Body of pancreas (tissue), 4 donors: ENCODE measurements at regions not wholly inside any gene's neighbourhood (a gene's known extent, or its start where the extent isn't known, plus 50 kb on each side); places are given as distances from the start of the nearest gene placed in this dataset.

Experiments
- ATAC-seq: fragments of 150-250 bp; one replicate; pipeline ENCODE4 v1.9.1; 2016
- DNase-seq, 4 donors: peaks; one replicate each; pipeline ENCODE4 v3.0.0-alpha.2; 2019
- H3K27ac ChIP-seq, 4 donors: fragments of 200-600 bp; sonication (generic); 1 replicate in 3 of 4; 2 replicates in 1 of 4; pipeline versions ENCODE4 v1.5.1 to v1.6.1; 2016 to 2019; ENCODE audit warnings: mild to moderate bottlenecking in 1 of 4, mixed read lengths in 1 of 4, moderate library complexity in 1 of 4
- H3K27me3 ChIP-seq, 2 donors: fragments of 200-600 bp; sonication (generic); one replicate each; pipeline ENCODE4 v1.6.0; 2016; ENCODE audit warnings: mild to moderate bottlenecking in 1 of 2
- H3K36me3 ChIP-seq, 2 donors: fragments of 200-600 bp; sonication (generic); replicated peaks in 1 of 2; 2 replicates each; pipeline ENCODE4 v1.5.1; 2016; ENCODE audit warnings: low read depth in 2 of 2; ENCODE audit not compliant: insufficient read depth in 1 of 2
- H3K4me1 ChIP-seq: fragments of 200-600 bp; sonication (generic); one replicate; pipeline ENCODE4 v1.6.0; 2016
- H3K4me3 ChIP-seq, 2 donors: fragments of 200-600 bp; sonication (generic); 1 replicate in 1 of 2; 2 replicates in 1 of 2; pipeline ENCODE4 v1.5.1; 2016 to 2019
- H3K9me3 ChIP-seq, 3 donors: fragments of 200-600 bp; sonication (generic); 1 replicate in 2 of 3; 2 replicates in 1 of 3; pipeline ENCODE4 v1.5.1; 2016
- CTCF ChIP-seq, 7 experiments: fragments of 450-650 bp in 4 of 7; fragments of 200-600 bp in 3 of 7; sonication (generic) in 3 of 7; IDR thresholded peaks; one replicate each; pipeline ENCODE4 v1.5.1; 2016 to 2019; ENCODE audit warnings: antibody characterized with exemption in 7 of 7
- POLR2A ChIP-seq, 3 donors: fragments of 450-650 bp; IDR thresholded peaks; one replicate each; pipeline ENCODE4 v1.6.1; 2016; ENCODE audit warnings: antibody characterized with exemption in 3 of 3, mild to moderate bottlenecking in 2 of 3
- WGBS, 2 donors: methylation state at CpG; one replicate each; pipeline ENCODE4 v1.1.5; 2017; 5-methylcytosine and 5-hydroxymethylcytosine counted together
- intact Hi-C: fragments of 100-400 bp; cut with DNase I; formaldehyde crosslinking; loops from one replicate; pipeline ENCODE4 v1.15.1; 2023

- no peak overlapping the region for H3K4me3 ChIP-seq
- H3K4me1 ChIP-seq = no peaks in the 10 kb centered on the region
- H3K27me3 ChIP-seq = no peaks in the 10 kb centered on the region
- intact Hi-C loops = no loop called here
- H3K27ac ChIP-seq = no peak overlapping the region
- TF ChIP-seq POLR2A (IDR thresholded peaks at IDR 0.05) = no peak
- peak in 6 of 7 experiments; percentile 35 to 52 (median 40) for TF ChIP-seq CTCF (IDR thresholded peaks at IDR 0.05)
- no peak for ATAC-seq
- WGBS, 2 donors = 13 to 22% methylated on average over 3 of the region's 3 CpGs
- H3K36me3 ChIP-seq = no peaks in the 10 kb centered on the region
- DNase-seq = no peak
- H3K9me3 ChIP-seq = no peaks in the 10 kb centered on the region
These were observed 318.9 kb upstream of the SYT4 start for GRCh38 chr18:43596105-43596712.

DNA sequence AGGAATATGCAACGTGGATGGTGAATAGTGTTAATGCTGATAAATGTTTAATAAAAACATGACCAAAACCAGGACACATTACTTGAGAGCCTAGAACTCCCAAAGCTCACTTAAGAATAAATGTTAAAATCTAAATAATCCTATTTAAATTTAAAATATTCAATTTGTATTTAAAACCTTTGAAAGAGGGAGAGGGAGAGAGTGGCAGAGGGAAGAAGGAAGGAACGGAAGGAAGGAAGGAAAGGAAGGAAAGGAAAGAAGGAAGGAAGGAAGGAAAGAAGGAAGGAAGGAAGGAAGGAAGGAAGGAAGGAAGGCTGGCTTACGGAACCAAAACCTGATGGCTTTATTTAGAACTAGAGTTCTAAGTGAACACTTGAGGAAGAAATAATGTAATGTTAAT, 324.1 kb upstream of the SYT4 start:
- DNase-seq = no peak
- Histone ChIP-seq H3K27me3 (no peaks in the 10 kb centered on the region), H3K4me3 (no peak overlapping the region), H3K27ac (no peak overlapping the region), H3K4me1 (no peaks in the 10 kb centered on the region), H3K36me3 (no peaks in the 10 kb centered on the region), H3K9me3 (peaks cover 0 to 8% (median 0%) of the 10 kb centered on the region in 3 donors)
- intact Hi-C loops = no loop called here
- TF ChIP-seq POLR2A (IDR thresholded peaks at IDR 0.05) (no peak), CTCF (IDR thresholded peaks at IDR 0.05) (no peak)
- WGBS, 2 donors = 52 to 73% methylated on average over 3 of the region's 3 CpGs
- no peak for ATAC-seq

GRCh38 chr18:43605224-43605623, 327.9 kb upstream of the SYT4 start:
- no peak for DNase-seq
- Histone ChIP-seq H3K27me3 (no peaks in the 10 kb centered on the region), H3K4me3 (no peak overlapping the region), H3K36me3 (no peaks in the 10 kb centered on the region), H3K4me1 (no peaks in the 10 kb centered on the region), H3K27ac (no peak overlapping the region), H3K9me3 (peaks cover 0 to 8% (median 0%) of the 10 kb centered on the region in 3 donors)
- no peak for ATAC-seq
- intact Hi-C loops = no loop called here
- 67 to 68% methylated on average over 1 of the region's 1 CpG for WGBS, 2 donors
- TF ChIP-seq CTCF (IDR thresholded peaks at IDR 0.05) (no peak), POLR2A (IDR thresholded peaks at IDR 0.05) (no peak)

DNA sequence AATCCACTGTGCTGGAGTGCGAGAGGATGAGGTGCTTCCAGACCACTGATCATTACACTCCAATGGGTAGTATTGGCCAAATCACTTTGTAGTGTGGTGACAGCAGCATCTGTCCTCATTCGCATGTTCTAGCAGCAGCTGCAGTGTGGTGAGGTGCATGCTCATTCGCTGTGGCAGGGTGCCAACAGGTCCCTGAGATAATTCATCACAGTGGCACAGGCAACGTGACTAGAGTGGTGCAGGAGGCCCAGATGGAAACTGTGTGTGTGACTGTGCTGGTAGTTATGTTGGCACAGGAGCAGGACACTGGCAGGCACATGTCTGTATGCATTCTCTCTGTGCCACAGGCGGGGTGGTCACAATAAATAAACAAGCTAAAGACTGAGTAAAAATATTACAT, 329.5 kb upstream of the SYT4 start:
- DNase-seq (peak in 1 of 4 donors; percentile 13), ATAC-seq (no peak)
- intact Hi-C loops = no loop called here
- Histone ChIP-seq H3K9me3 (peaks cover 0 to 8% (median 0%) of the 10 kb centered on the region in 3 donors), H3K27ac (no peak overlapping the region), H3K4me3 (no peak overlapping the region), H3K27me3 (no peaks in the 10 kb centered on the region), H3K4me1 (no peaks in the 10 kb centered on the region), H3K36me3 (no peaks in the 10 kb centered on the region)
- 61 to 75% methylated on average over 5 of the region's 5 CpGs for WGBS, 2 donors
- no peak for TF ChIP-seq CTCF (IDR thresholded peaks at IDR 0.05)
- TF ChIP-seq POLR2A (IDR thresholded peaks at IDR 0.05) = no peak

GRCh38 chr18:43620936-43621335, 343.6 kb upstream of the SYT4 start:
- no peaks in the 10 kb centered on the region for H3K4me1 ChIP-seq
- no peaks in the 10 kb centered on the region for H3K36me3 ChIP-seq
- intact Hi-C loops = loop anchor here (10.0 kb wide), 1 partner anchor 1774 kb away; no protein-coding TSS in a partner anchor
- H3K4me3 ChIP-seq = no peak overlapping the region
- H3K9me3 ChIP-seq = no peaks in the 10 kb centered on the region
- 5 to 10% methylated on average over 2 of the region's 2 CpGs for WGBS, 2 donors
- H3K27ac ChIP-seq = no peak overlapping the region
- ATAC-seq = peak; percentile 62
- TF ChIP-seq POLR2A (IDR thresholded peaks at IDR 0.05) (no peak), CTCF (IDR thresholded peaks at IDR 0.05) (peak in 6 of 7 experiments; percentile 34 to 70 (median 58))
- no peak for DNase-seq
- H3K27me3 ChIP-seq = no peaks in the 10 kb centered on the region
